A673 (cell line): ENCODE measurements at regions not wholly inside any gene's neighbourhood (a gene's known extent, or its start where the extent isn't known, plus 50 kb on each side); places are given as distances from the start of the nearest gene placed in this dataset.

Experiments
- BruUV-seq: library from RNA; stranded (reverse); fragments of 400-500 nt; replicated peaks from 2 replicates; lab custom pipeline; 2021; lab: Mats Ljungman, UMichigan
- CTCF ChIA-PET: fragments of 300-600 bp; sonication (Branson Sonifier 250); formaldehyde crosslinking; loops from one replicate; lab custom pipeline; 2022; ENCODE audit warnings: antibody characterized with exemption; lab: Charles Lee
- POLR2A ChIA-PET: fragments of 300-600 bp; sonication (Branson Sonifier 250); formaldehyde crosslinking; loops from one replicate; lab custom pipeline; 2022; ENCODE audit warnings: antibody characterized with exemption; ENCODE audit not compliant: low non-redundant PET; lab: Charles Lee
- DNase-seq: peaks from one replicate; pipeline ENCODE4 v3.0.0-alpha.2; 2015; ENCODE audit warnings: low spot score
- H3K27ac ChIP-seq: fragments of 200-600 bp; sonication (generic); 2 replicates; pipeline ENCODE4 v1.5.1; 2016; ENCODE audit warnings: mixed run types, low read depth, mild to moderate bottlenecking, mixed read lengths, antibody characterized with exemption, low read length; ENCODE audit not compliant: poor library complexity, severe bottlenecking
- H3K27me3 ChIP-seq: fragments of 200-600 bp; sonication (generic); replicated peaks from 2 replicates; pipeline ENCODE4 v1.6.1; 2017; ENCODE audit warnings: mixed run types, low read depth, mild to moderate bottlenecking, mixed read lengths, antibody characterized with exemption, low read length; ENCODE audit not compliant: insufficient read depth, poor library complexity
- H3K36me3 ChIP-seq: fragments of 200-600 bp; sonication (generic); 2 replicates; pipeline ENCODE4 v1.6.1; 2016; ENCODE audit warnings: mixed run types, mild to moderate bottlenecking, mixed read lengths, antibody characterized with exemption, low read length; ENCODE audit not compliant: insufficient read depth, poor library complexity, severe bottlenecking
- H3K4me1 ChIP-seq: fragments of 200-600 bp; sonication (generic); 2 replicates; pipeline ENCODE4 v1.6.1; 2017; ENCODE audit warnings: mixed run types, mild to moderate bottlenecking, mixed read lengths, antibody characterized with exemption, low read length; ENCODE audit not compliant: insufficient read depth, poor library complexity, severe bottlenecking
- H3K4me3 ChIP-seq: fragments of 200-600 bp; sonication (generic); 2 replicates; pipeline ENCODE4 v1.5.1; 2016; ENCODE audit warnings: low read depth, mixed run types, mild to moderate bottlenecking, mixed read lengths, low read length; ENCODE audit not compliant: poor library complexity, severe bottlenecking
- H3K9me3 ChIP-seq: fragments of 200-600 bp; sonication (generic); 2 replicates; pipeline ENCODE4 v1.6.1; 2016; ENCODE audit warnings: mixed run types, low read depth, mild to moderate bottlenecking, mixed read lengths, antibody characterized with exemption, low read length; ENCODE audit not compliant: poor library complexity, severe bottlenecking
- CTCF ChIP-seq: fragments of 300-800, 200-600 bp; sonication (generic); conservative IDR thresholded peaks from 2 replicates; pipeline ENCODE4 v1.5.1; 2017; ENCODE audit warnings: low read depth, mild to moderate bottlenecking, antibody characterized with exemption, low read length, moderate library complexity, mixed read lengths
- EZH2 ChIP-seq: fragments of 200-600 bp; sonication (generic); IDR thresholded peaks from 2 replicates; pipeline ENCODE4 v1.6.1; 2017; ENCODE audit warnings: borderline replicate concordance, low read depth, mild to moderate bottlenecking, mixed read lengths, antibody characterized with exemption, low read length; ENCODE audit not compliant: poor library complexity, severe bottlenecking
- intact Hi-C: fragments of 100-400 bp; cut with micrococcal nuclease; formaldehyde crosslinking; loops from one replicate; pipeline ENCODE4 v1.10.0; 2022; ENCODE audit not compliant: unreplicated experiment

GRCh38 chr4:124096290-124096689 lies 616.2 kb downstream of the ANKRD50 start:
- Histone ChIP-seq H3K36me3 (no peaks in the 10 kb centered on the region), H3K27me3 (no peaks in the 10 kb centered on the region), H3K4me3 (no peak overlapping the region), H3K9me3 (no peaks in the 10 kb centered on the region), H3K27ac (no peak overlapping the region), H3K4me1 (no peaks in the 10 kb centered on the region)
- ChIA-PET POLR2A (no interaction called here), CTCF (no interaction called here)
- intact Hi-C loops: no loop called here
- BruUV-seq: no TSS peak
- TF ChIP-seq EZH2 (no peak), CTCF (no peak)
- DNase-seq: no peak

- no peak overlapping the region for H3K27ac ChIP-seq
- no peaks in the 10 kb centered on the region for H3K36me3 ChIP-seq
- ChIA-PET CTCF (no interaction called here), POLR2A (no interaction called here)
- no peak overlapping the region for H3K4me3 ChIP-seq
- no peaks in the 10 kb centered on the region for H3K9me3 ChIP-seq
- H3K27me3 ChIP-seq: no peaks in the 10 kb centered on the region
- intact Hi-C loops: no loop called here
- no TSS peak for BruUV-seq
- no peak for DNase-seq
- H3K4me1 ChIP-seq: no peaks in the 10 kb centered on the region
- TF ChIP-seq EZH2: no peak
- no peak for TF ChIP-seq CTCF
Observed at GRCh38 chr4:124097447-124097846, 615.1 kb downstream of the ANKRD50 start.

- H3K4me3 ChIP-seq: no peak overlapping the region
- H3K27me3 ChIP-seq: no peaks in the 10 kb centered on the region
- ChIA-PET POLR2A (no interaction called here), CTCF (no interaction called here)
- no peak for DNase-seq
- intact Hi-C loops: no loop called here
- no peaks in the 10 kb centered on the region for H3K4me1 ChIP-seq
- H3K36me3 ChIP-seq: no peaks in the 10 kb centered on the region
- no peak for TF ChIP-seq EZH2
- TF ChIP-seq CTCF: no peak
- no peaks in the 10 kb centered on the region for H3K9me3 ChIP-seq
- no TSS peak for BruUV-seq
- H3K27ac ChIP-seq: no peak overlapping the region
Observed at GRCh38 chr4:124104101-124104500, 608.4 kb downstream of the ANKRD50 start.
